GM18951 (cell line): ENCODE measurements at regions not wholly inside any gene's neighbourhood (a gene's known extent, or its start where the extent isn't known, plus 50 kb on each side); places are given as distances from the start of the nearest gene placed in this dataset.

Source experiments
- POLR2A ChIP-seq: IDR thresholded peaks from 4 replicates; pipeline ENCODE4 v1.6.1; 2011; ENCODE audit warnings: mild to moderate bottlenecking; ENCODE audit not compliant: insufficient read length, insufficient read depth; ENCODE audit errors: extremely low read depth
- in situ Hi-C: fragments of 300-500 bp; cut with MboI; formaldehyde crosslinking; loops from one replicate; pipeline ENCODE4 v1.12.0; 2022; ENCODE audit warnings: low sequenced_read_pairs, mixed read lengths, inconsistent platforms; ENCODE audit not compliant: unreplicated experiment

DNA sequence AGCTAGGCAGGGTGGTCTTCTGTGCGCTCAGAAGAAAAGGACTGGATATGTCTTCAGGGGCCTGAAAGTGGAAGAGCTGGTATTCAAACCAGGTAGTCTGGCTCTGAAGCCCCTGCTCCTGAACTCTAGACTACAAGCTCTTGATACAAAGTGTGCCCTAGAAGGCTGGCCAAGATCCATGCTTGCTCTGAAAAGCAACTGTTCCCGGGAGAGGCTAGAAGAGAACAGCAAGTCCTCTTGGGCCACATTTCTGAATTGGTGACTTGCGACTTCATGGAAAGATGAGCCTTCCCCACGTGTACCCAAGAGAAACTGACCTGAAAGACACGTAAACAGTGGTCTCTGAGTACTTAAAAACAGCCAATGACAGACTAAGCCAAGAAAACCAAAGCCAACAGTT is 123.3 kb upstream of the GRIK3 start:
- TF ChIP-seq POLR2A, result no peak
- in situ Hi-C loops, result no loop called here

DNA sequence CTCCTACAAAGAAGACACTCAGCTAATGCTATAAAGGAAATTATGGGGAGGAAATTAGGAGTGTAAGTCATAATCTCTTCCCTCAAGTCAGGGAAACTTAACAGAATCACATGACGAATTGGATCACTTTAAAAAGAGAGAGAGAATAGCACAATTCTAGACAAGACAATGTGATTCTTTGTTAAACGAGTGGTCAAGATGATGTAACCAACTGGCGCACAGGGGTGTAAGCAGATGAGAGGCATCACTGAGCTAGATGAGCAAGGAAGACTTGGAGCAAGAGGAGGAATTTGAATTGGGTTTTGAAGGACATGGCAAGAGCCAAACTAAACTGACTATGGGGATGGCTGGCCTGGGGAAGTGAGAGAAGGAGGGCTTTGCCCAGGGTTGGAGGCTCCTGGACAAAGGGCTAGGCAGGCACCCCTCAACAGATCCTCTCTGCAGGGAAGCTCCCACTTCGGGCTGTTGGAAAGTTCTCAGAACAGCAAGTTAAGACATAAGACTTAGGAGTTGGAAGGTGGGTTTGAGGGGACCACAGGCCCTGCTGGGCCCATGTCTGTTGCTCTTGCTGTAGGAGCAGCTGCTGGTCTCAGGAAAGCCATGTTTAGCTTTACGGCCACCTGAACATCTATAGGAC is 123.9 kb upstream of the GRIK3 start:
- in situ Hi-C loops, result no loop called here
- no peak for TF ChIP-seq POLR2A

DNA sequence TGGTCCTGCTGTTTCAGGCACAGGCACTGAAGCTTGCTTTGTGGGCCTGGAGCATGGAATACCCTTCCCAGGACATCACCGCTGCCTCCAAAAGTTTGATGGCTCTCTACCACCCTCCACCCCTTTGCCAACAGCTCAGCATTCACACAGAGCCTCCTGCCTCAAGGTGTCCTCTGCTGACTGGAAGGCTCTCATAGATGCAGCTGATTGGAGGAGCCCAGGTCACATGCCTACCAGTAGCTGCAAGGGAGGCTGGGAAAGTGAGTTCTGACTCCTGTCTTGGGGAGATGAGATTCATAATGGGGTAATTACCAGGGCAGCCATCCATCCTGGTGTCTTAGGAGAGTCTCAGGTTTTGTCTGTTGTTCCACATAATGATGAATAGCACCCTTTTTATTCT is 124.8 kb upstream of the GRIK3 start:
- in situ Hi-C loops, result no loop called here
- TF ChIP-seq POLR2A, result no peak

DNA sequence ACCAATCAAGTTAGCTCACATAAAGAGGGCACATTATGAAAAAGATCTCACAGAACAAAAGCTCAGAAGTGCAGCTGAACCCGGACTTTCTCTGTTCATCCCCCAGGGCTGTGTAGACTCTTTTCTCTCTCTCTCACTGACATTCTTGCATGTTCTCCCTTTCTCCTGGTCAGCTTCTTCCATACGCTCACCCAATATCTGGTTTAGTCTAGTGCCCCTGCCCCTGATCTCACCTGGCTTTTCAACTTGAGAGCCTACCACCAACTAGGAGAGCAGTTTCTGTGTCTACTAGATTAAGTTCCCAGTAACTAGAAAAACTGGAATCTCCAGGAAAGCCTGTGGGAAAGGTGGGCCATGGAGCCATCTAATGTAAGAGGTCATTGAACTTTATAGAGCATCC is 126.9 kb upstream of the GRIK3 start:
- TF ChIP-seq POLR2A, result no peak
- in situ Hi-C loops, result no loop called here

DNA sequence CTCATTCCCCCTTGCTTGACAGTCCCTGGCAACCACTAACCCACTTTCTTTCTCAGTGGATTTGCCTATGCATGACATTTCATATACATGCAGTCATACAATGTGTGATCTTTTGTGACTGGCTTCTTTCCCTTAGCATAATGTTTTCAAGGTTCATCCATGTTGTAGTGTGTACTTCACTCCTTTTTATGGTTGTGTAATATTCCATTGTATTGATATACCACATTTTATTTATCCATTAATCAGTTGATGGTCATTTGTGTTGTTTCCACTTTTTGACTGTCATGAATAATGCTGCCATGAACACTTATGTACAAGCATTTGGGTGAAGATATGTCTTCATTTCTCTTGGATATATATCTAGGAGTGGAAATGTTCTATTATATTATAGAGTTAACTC is 127.7 kb upstream of the GRIK3 start:
- no peak for TF ChIP-seq POLR2A
- in situ Hi-C loops, result no loop called here

DNA sequence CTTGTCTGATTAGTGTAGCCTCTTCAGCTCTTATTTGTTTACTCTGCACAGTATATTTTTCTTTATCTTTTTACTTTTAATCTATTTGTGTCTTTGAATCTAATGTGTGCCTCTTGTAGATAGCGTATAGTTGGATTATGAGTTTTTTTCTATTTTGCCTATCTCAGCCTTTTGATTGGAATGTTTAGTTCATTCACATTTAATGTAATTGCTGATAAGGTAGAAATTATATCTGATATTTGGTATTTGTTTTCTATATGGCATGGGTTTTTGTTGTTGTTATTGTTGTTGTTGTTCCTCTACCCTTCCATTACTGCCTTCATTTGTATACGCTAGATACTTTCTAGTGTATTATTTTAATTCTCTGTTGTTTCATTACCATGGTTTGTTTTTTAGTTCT is 131.7 kb upstream of the GRIK3 start:
- TF ChIP-seq POLR2A, result no peak
- in situ Hi-C loops, result no loop called here

DNA sequence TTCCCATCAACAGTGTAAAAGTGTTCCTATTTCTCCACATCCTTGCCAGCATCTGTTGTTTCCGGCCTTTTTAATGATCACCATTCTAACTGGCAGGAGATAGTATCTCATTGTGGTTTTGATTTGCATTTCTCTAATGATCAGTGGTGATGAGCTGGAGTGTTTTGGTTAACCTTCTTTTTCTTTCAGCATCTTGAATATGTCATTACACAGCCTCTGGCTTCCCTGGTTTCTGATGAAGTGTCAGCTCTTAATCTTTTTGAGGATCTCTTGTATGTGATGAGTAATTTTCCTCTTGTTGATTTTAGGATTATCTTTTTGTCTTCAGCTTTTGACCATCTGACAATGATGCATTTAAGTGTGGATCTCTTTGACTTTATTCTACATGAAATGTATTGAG is 133.2 kb upstream of the GRIK3 start:
- in situ Hi-C loops, result no loop called here
- no peak for TF ChIP-seq POLR2A

DNA sequence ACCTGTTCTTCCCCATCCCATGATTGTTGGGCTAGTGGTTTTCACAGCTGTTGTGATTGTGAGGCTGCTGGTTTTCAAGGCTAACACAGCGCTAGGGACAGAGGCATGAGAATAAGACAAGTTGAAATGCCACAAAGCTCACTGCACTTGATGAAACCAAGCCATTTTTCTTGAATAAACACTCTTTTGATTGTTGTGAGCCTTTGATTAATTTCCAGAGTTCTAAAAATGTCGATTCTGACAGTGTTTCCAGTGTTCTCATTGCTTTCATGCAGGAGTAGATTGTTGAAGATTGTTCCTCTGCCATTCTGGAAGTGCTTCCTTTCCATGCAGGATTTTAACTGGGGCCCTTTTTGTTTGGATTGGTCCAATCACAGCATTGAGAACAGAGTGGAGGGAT is 134.9 kb upstream of the GRIK3 start:
- no peak for TF ChIP-seq POLR2A
- in situ Hi-C loops, result no loop called here

DNA sequence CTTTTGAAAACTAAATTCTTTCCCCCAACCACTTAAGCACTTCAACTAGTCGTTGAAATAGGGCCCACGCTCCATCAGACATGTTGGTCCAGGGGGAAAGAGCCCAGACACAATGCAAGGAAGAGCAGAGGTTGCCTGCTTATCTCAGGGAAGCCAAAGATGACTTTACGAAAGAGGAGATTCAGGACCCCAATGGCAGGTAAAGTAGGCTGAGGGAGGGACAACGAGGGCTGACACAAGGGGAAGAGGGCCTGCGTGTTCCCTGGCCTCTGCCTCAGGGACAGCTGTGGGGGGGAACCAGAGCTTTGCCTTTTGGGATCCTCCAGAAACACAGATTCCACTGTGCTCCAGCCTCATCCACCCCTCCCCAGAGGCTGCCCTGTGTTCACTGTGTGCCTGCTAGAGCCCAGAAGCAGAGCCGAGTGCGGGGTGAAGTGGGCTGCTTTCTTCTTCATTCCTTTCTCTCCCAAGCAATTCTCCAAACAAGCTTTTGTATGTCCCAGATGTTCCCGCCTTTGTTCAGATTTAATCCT is 135.5 kb upstream of the GRIK3 start:
- TF ChIP-seq POLR2A, result no peak
- in situ Hi-C loops, result no loop called here

DNA sequence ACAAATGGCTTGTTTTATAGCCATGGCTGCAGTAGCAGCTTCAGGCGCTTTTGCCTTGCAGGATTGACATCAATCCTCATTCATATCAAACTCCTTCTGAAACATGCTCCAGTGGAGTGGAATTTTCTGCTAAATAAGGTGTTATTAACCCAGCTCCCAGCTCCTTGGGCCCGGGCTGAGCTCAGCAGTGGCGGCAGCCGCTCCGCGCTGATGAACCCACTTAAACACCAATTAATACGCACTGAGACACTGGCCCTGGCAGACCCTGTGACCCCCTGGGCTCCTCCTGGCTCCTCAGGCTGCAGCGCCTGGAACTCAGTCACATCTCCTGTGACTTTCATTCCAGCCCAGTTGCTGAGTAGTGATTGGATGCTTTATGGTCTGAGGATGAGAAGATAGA is 137.4 kb upstream of the GRIK3 start:
- in situ Hi-C loops, result no loop called here
- TF ChIP-seq POLR2A, result no peak

DNA sequence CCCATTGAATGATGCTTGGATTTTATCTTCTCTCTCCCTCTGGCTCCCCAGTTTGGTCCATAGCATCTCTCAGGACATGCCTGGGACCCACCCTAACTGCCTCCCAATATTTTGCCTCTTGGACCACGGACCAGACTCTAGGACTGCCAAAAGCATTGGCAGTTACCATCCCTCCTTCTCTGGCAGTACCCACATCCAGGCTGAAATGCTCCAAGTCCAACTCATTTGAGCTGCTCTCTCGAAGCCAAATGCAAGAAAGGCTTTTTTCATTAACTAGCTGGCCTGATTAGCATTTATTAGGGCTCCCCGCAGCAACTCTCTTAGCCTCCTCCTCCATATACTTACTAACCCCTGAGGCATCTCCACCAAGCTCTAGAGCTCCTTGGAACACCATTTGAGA is 140.0 kb upstream of the GRIK3 start:
- in situ Hi-C loops, result no loop called here
- no peak for TF ChIP-seq POLR2A

DNA sequence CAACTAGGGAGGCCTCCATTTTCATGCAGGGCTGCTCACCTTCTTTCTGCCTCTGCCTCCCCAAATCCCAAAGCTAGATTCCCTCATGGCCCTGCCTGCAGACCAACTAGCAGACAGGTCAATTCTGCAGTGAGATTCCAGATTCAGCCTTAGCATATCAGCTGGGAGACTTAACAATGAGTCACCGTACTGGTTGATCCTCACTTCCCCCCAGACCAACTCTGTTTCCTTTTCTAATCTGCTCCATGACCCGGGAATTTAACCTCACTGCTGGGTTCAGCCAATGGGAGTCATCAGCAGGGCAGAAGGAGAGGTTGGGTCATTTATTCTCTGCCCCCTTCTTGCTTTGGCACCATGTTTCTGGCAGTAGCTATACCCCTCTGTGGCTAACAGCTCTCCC is 140.6 kb upstream of the GRIK3 start:
- no peak for TF ChIP-seq POLR2A
- in situ Hi-C loops, result no loop called here

DNA sequence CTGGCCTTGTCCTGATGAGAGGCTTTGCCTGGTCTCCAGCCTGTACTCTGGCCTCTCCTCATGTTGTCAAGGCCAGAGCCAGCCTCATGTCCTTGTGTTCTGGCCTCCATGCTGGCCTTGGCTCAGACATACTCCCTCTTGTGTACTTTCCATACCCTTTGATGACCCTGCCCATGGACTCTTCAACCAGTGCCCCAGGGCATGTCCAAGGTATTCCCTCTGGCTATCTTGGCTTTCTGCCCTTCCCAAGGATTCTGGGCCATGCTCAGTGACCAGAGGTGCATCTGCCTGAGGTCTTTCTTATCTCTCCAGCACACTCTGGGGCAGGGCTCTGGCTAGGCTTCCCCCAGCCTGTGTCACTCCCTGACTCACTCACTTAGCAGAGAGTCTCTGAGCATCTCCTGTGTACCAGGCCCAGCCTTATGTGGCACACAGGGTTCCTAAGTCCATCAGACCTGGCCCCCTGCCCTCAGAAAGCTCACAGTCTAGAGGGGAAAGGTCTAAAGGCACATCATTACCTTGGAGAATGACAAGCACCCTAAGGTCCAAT is 141.4 kb upstream of the GRIK3 start:
- in situ Hi-C loops, result no loop called here
- TF ChIP-seq POLR2A, result no peak

DNA sequence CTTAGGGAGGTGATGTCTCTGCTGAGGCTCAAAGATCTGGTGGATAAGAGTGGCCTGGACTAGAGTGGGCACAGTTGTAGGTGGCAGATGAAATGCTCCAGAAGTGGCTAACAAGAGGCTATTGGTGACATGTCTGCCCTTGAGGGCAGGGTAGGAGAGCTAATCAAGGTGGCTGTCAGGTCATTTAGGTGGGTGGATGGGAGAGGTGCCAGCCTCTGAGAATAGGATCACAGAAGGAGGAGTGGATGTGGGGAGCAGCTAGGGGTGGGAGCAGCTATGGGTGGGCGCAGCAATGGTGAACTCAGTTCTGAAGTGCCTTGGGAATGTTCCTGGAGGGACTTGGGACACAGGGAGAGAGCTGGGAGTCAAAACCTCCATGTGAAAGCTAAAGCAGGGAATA is 142.0 kb upstream of the GRIK3 start:
- in situ Hi-C loops, result no loop called here
- TF ChIP-seq POLR2A, result no peak
